K562 (cell line): ENCODE measurements at regions not wholly inside any gene's neighbourhood (a gene's known extent, or its start where the extent isn't known, plus 50 kb on each side); places are given as distances from the start of the nearest gene placed in this dataset.
"Not testable (repeated sequence)": the region's sequence is repeated elsewhere in the genome, so short reads cannot be mapped to it uniquely, and the experiment has no call there.

ENCODE experiments used
- CBX2 ChIP-seq: fragments of 200-600 bp; sonication (generic); IDR thresholded peaks from one replicate; pipeline ENCODE4 v1.6.1; 2012; ENCODE audit warnings: mild to moderate bottlenecking, low read length, inconsistent platforms; ENCODE audit not compliant: insufficient read depth, poor library complexity, severe bottlenecking
- HDAC1 ChIP-seq, 2 experiments: fragments of 450-650 bp; IDR thresholded peaks; 2 replicates each; pipeline ENCODE4 v1.6.1; 2016 to 2017; ENCODE audit warnings: inconsistent platforms in 1 of 2, mild to moderate bottlenecking in 1 of 2, moderate library complexity in 1 of 2
- MYC ChIP-seq, 2 experiments: fragments of 250-450 bp in 1 of 2; sonication (Bioruptor Pico) in 1 of 2; IDR thresholded peaks; 2 replicates each; pipeline versions ENCODE4 v1.5.1 to v1.6.1; 2012 to 2021; ENCODE audit warnings: low read depth in 2 of 2, borderline replicate concordance in 1 of 2, improper control_type of control experiment in 1 of 2, low read length in 1 of 2, mild to moderate bottlenecking in 1 of 2, moderate library complexity in 1 of 2
- ZNF324 ChIP-seq: fragments of 250-450 bp; sonication (Bioruptor Pico); IDR thresholded peaks from 2 replicates; pipeline ENCODE4 v1.4.0; 2020; ENCODE audit warnings: mild to moderate bottlenecking
- TF ChIP-seq, protein P1 (sequence below): sonication (generic); formaldehyde crosslinking; IDR thresholded peaks from 2 replicates; pipeline ENCODE4 v1.8.0; 2022; ENCODE audit warnings: mild to moderate bottlenecking, missing genetic modification reagents, borderline replicate concordance

- TF ChIP-seq MYC (IDR thresholded peaks at IDR 0.05; ENCODE audit: low read depth, low read length); MYC (CRISPR knock-in tag; IDR thresholded peaks at IDR 0.05; ENCODE audit: borderline replicate concordance, low read depth); ZNF324 (CRISPR knock-in tag); CBX2; HDAC1 (IDR thresholded peaks at IDR 0.05): not testable (repeated sequence)
- TF ChIP-seq, protein P1, sequence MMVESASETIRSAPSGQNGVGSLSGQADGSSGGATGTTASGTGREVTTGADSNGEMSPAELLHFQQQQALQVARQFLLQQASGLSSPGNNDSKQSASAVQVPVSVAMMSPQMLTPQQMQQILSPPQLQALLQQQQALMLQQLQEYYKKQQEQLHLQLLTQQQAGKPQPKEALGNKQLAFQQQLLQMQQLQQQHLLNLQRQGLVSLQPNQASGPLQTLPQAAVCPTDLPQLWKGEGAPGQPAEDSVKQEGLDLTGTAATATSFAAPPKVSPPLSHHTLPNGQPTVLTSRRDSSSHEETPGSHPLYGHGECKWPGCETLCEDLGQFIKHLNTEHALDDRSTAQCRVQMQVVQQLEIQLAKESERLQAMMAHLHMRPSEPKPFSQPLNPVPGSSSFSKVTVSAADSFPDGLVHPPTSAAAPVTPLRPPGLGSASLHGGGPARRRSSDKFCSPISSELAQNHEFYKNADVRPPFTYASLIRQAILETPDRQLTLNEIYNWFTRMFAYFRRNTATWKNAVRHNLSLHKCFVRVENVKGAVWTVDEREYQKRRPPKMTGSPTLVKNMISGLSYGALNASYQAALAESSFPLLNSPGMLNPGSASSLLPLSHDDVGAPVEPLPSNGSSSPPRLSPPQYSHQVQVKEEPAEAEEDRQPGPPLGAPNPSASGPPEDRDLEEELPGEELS (CRISPR knock-in tag) = not testable (repeated sequence)
These were observed 244.9 kb downstream of the FOXD4L6 start for GRCh38 chr9:40883423-40884071.
